NCI-H2196 (cell line): ENCODE measurements at regions not wholly inside any gene's neighbourhood (a gene's known extent, or its start where the extent isn't known, plus 50 kb on each side); places are given as distances from the start of the nearest gene placed in this dataset.

Source experiments
- DNase-seq: peaks from one replicate; lab custom pipeline; 2025; ENCODE audit not compliant: unreplicated experiment; lab: John Stamatoyannopoulos, UW

GRCh38 chr2:226017537-226017936 is 618.0 kb downstream of the NYAP2 start:
- DNase-seq: no peak

GRCh38 chr2:226017107-226017506 is 617.6 kb downstream of the NYAP2 start:
- DNase-seq: no peak

- no peak for DNase-seq
Observed at GRCh38 chr2:226011716-226012450, 612.4 kb downstream of the NYAP2 start.

DNA sequence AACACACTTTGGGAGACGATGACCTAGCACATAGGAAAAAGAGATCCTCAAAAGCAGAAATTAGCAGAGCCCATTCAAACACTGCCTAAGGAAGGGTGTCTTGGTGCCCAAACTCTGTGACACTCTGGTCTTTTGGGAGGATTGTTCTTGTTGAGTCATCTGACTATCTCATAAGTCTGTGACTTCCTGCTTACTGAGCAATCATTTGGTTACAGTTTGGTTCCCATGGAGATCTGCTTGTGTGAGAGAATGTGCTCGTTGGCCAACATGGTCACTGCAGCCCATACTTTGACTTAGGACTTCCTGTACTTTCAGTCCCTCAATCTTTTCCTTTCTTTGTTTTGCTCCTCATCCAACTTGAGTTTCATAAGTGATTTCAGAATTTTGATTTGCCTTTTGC is 602.9 kb downstream of the NYAP2 start:
- DNase-seq: no peak

- DNase-seq: no peak
Observed at GRCh38 chr2:226001716-226002115, 602.2 kb downstream of the NYAP2 start.

DNA sequence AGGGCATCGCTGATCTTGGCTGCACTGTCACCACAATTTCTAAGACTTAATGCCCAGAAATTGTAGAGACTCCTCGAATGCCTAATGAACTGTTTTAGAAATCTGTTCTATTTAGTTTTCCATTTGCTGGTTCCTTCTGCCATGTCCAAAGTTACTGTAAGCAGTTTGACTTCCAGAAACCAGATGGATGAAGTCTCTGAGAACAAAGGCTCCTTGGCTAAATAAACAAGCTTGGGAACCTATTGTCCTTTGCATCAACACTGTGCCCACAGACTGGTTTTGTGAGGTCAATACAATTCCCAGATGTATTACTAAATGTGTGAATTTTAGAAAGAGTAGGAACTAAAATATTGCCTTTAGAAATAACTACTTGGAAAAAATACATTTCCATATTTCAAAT is 600.2 kb downstream of the NYAP2 start:
- DNase-seq: no peak

DNA sequence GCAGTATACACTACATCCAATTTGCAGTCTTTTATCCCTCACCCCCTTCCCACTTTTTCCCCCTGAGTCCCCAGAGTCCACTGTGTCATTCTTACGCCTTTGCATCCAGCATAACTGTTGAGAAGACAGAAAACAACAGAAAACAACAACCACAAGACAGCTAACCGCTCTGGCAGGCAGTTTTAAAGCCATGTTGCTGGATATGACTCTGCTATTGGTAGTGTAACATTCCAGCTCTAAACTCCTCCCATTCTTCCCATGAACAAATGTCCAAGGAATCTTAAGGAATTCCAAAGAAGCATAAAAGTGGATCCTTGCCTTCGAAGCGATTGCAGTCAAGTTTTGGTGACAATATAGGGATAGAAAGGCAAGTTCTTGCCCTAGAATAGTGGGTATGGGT is 599.1 kb downstream of the NYAP2 start:
- DNase-seq: no peak

DNA sequence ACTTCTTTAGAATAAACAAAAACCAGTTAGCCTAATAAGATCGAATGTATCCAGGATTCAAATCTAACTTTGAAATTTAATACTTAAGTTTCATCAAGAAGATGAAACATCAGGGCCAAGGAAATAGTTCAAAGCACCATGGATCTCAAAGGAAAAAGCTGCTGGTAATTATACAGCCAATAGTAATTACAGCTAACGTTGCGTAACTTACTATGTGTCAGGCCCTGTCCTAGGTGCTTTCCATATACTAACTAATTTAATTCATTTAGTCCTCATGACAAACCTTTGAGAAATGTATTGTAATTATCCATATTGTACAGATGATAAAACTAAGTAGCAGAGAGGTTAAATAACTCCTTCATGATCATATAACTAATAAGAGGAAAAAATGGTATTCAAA is 598.6 kb downstream of the NYAP2 start:
- DNase-seq: no peak

DNA sequence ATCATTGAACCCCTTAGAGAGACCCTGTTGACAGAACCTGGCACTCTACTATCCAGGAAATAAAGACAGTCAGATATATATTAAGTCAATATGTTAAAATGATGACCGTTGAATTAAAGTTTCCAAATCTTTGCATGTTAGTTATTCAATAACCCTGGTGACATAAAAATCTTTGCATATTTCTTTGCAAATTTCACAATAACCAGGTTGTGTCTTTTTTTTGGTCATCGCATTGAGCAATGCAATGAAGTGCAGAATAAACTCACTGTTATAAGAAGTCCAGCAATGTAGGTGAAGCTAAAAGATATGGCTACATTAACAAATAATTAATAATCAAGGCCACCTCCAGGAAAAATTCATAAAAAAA is 596.9 kb downstream of the NYAP2 start:
- no peak for DNase-seq

GRCh38 chr2:225995796-225996461 is 596.4 kb downstream of the NYAP2 start:
- DNase-seq: no peak

- no peak for DNase-seq
Observed at GRCh38 chr2:225994748-225995405, 595.4 kb downstream of the NYAP2 start.

DNA sequence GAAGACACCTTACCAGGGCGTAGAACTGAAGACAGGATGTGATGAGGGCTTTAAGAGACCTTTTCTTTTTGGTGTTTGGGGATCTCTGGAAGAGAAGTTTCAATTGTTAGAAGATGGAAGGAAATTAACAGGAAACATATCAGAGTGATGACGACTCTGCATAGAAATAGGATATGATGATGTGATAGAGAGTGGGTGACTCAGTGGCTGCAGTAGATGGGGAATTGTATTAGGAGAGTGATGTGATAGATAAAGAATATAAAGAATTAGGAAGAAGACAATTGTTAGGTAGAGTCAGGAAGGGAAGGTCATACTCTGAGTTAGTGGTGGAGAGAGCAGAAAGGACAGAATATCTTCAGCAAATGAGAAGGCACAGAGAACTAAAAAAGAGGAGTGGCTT is 593.9 kb downstream of the NYAP2 start:
- DNase-seq: no peak

DNA sequence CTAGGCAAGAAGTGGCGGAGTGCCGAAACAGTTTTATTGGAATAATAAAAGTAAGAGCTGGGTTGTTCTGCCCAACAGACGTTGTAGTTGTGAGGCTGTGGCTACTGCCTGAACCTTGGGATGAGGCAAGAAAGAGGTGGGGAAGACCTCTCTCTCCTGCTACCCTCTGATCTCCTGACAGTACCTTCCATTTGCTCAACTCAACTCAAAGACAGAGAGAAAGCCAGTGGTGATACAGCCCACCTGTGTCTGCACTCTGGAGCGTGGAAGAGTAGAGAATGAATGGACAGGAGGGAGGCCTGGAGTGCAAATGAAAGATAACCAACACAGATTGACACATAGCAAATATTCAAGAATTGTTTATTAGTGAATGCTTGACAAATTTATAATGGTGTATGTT is 590.3 kb downstream of the NYAP2 start:
- DNase-seq: no peak

DNA sequence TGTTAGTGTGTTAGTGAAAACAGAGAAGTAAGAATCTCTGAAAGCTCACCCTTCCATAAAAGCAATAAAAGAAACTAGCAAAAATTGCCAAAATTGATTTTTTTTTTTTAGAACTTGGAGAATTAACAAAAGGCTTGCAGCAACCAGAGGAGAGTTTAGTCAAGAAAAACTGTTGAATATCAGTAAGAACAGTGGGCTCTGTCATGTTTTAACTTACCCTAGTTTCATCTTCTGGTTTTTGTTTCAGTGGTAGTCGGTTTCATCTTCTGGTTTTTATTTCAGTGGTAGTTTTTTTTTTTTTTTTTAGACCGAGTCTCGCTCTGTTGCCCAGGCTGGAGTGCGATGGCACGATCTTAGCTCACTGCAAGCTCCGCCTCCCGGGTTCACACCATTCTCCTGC is 580.9 kb downstream of the NYAP2 start:
- DNase-seq: no peak

GRCh38 chr2:225971433-225971832 is 571.9 kb downstream of the NYAP2 start:
- no peak for DNase-seq

GRCh38 chr2:225948903-225949302 is 549.4 kb downstream of the NYAP2 start:
- DNase-seq: no peak

DNA sequence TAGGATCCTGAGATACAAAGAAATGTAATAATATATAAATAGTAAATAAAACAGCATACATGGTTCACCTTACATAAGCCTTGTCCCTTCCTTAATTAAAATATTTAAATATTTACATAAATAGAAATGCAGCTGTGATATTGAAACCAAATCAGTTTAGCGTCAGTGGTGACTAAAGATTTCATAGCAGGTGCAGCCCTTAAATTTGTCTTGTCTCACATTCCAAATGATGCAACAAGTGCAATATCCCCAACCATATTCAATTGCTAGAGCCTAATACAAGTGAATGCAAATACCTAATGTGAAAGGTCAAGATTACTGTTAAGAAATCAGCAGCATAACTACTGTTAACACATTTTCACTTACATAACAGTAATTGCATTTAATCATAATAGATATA is 539.5 kb downstream of the NYAP2 start:
- no peak for DNase-seq

DNA sequence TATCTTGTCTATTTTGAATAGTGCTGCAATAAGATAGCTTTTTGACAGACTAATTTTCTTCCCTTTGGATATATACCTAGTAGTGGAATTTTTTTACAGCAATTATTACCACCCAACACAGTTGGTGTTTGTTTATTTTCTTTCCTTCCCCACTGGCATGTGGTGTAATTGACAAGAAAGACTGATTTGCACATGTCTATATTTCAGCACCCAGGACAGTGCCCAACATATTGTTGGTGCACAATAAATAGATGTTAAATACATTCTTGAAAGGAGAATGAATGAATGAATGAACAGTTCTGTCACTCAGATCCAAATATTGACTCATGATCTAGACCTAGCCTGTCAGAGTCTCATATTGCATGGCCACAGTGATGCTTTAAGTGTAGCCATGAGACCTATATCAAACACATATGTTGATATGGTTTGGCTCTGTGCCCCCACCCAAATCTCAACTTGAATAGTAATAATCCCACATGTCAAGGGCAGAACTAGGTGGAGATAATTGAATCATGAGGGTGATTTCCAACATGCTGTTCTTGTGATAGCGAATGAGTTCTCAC is 538.2 kb downstream of the NYAP2 start:
- DNase-seq: no peak

- DNase-seq: no peak
Observed at GRCh38 chr2:225932811-225933413, 533.4 kb downstream of the NYAP2 start.

DNA sequence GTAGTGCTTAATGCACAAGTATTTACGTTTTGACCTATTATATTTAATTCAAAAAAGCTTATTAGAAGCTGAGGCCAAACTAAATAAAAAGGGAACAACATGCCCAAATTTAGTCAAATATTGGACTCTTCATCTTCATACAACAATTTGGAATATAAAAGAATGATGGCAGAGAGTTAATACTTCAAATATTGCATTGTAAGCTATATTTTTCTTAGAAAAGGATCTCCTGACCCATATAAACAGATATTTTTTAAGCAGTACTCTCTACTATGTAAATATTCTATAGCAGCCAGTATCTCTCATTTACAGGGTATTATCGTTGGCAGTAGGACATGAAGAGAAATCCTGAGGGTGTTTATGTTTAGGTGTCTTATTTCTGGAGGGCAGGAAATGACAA is 531.2 kb downstream of the NYAP2 start:
- no peak for DNase-seq

- DNase-seq: no peak
Observed at GRCh38 chr2:225920621-225921220, 521.2 kb downstream of the NYAP2 start.
